CD14-positive monocyte (primary cell): ENCODE measurements at regions not wholly inside any gene's neighbourhood (a gene's known extent, or its start where the extent isn't known, plus 50 kb on each side); places are given as distances from the start of the nearest gene placed in this dataset.

Experiments used
- DNase-seq, 3 donors: peaks; one replicate each; pipeline ENCODE4 v3.0.0-alpha.2; 2011 to 2022
- H2AFZ ChIP-seq: 2 replicates; pipeline ENCODE4 v1.6.0; 2012; ENCODE audit warnings: mild to moderate bottlenecking, low read depth, low read length, inconsistent platforms; ENCODE audit not compliant: insufficient read depth, poor library complexity, severe bottlenecking
- H3K27ac ChIP-seq, 2 donors: 1 replicate in 1 of 2; 2 replicates in 1 of 2; pipeline ENCODE4 v1.5.1; 2012 to 2013; ENCODE audit warnings: low read length in 2 of 2, control low read depth in 1 of 2, inconsistent platforms in 1 of 2, low read depth in 1 of 2, mild to moderate bottlenecking in 1 of 2
- H3K27me3 ChIP-seq, 2 donors: one replicate each; pipeline versions ENCODE4 v1.6.0 to v1.6.1; 2011 to 2013; ENCODE audit warnings: low read length in 2 of 2; ENCODE audit not compliant: control insufficient read depth in 2 of 2, insufficient read depth in 2 of 2
- H3K36me3 ChIP-seq, 2 donors: replicated peaks in 1 of 2; 1 replicate in 1 of 2; 2 replicates in 1 of 2; pipeline versions ENCODE4 v1.5.1 to v1.6.1; 2012 to 2013; ENCODE audit warnings: low read length in 2 of 2, control low read depth in 1 of 2, inconsistent platforms in 1 of 2, mild to moderate bottlenecking in 1 of 2; ENCODE audit not compliant: insufficient read depth in 2 of 2, control insufficient read depth in 1 of 2
- H3K4me1 ChIP-seq, 2 donors: 1 replicate in 1 of 2; 2 replicates in 1 of 2; pipeline versions ENCODE4 v1.5.1 to v1.6.1; 2012 to 2013; ENCODE audit warnings: low read length in 2 of 2, control low read depth in 1 of 2, inconsistent platforms in 1 of 2, mild to moderate bottlenecking in 1 of 2, moderate library complexity in 1 of 2; ENCODE audit not compliant: insufficient read depth in 2 of 2, control insufficient read depth in 1 of 2
- H3K4me2 ChIP-seq: replicated peaks from 2 replicates; pipeline ENCODE3; 2012; ENCODE audit warnings: low read length, moderate library complexity, mild to moderate bottlenecking; ENCODE audit not compliant: poor library complexity, severe bottlenecking; ENCODE audit errors: extremely low read depth
- H3K4me3 ChIP-seq, 3 experiments: fragments of 200-600 bp in 1 of 3; sonication (generic) in 1 of 3; replicated peaks in 1 of 3; 1 replicate in 2 of 3; 2 replicates in 1 of 3; pipeline ENCODE4 v1.5.1; 2011 to 2013; ENCODE audit warnings: low read length in 3 of 3, mild to moderate bottlenecking in 3 of 3, control low read depth in 2 of 3, low read depth in 2 of 3, inconsistent platforms in 1 of 3, moderate library complexity in 1 of 3
- H3K79me2 ChIP-seq: 2 replicates; pipeline ENCODE4 v1.6.0; 2012; ENCODE audit warnings: mild to moderate bottlenecking, control low read depth, inconsistent platforms, low read length, moderate library complexity; ENCODE audit not compliant: insufficient read depth
- H3K9ac ChIP-seq: 2 replicates; pipeline ENCODE4 v1.6.0; 2017; ENCODE audit warnings: low read length, mild to moderate bottlenecking; ENCODE audit not compliant: insufficient read depth, poor library complexity, severe bottlenecking
- H3K9me3 ChIP-seq, 2 donors: replicated peaks in 1 of 2; 1 replicate in 1 of 2; 2 replicates in 1 of 2; pipeline versions ENCODE4 v1.5.1 to v1.6.1; 2012 to 2013; ENCODE audit warnings: low read length in 2 of 2, control low read depth in 1 of 2; ENCODE audit not compliant: control insufficient read depth in 1 of 2, insufficient read depth in 1 of 2
- H4K20me1 ChIP-seq: 2 replicates; pipeline ENCODE4 v1.6.0; 2012; ENCODE audit warnings: mild to moderate bottlenecking, low read length, control low read depth, moderate library complexity; ENCODE audit not compliant: insufficient read depth
- H3K27ac Mint-ChIP-seq, 7 donors: one replicate each; pipeline ENCODE4 v1.8.0; 2020; ENCODE audit warnings: mild to moderate bottlenecking in 7 of 7, mixed read lengths in 7 of 7, moderate library complexity in 6 of 7, inconsistent platforms in 2 of 7
- H3K27me3 Mint-ChIP-seq, 3 donors: one replicate each; pipeline ENCODE4 v1.8.0; 2021 to 2022; ENCODE audit warnings: low read depth in 3 of 3, mild to moderate bottlenecking in 3 of 3, mixed read lengths in 3 of 3, moderate library complexity in 3 of 3, inconsistent platforms in 1 of 3
- H3K36me3 Mint-ChIP-seq, 2 donors: one replicate each; pipeline ENCODE4 v1.8.0; 2020; ENCODE audit warnings: mixed read lengths in 2 of 2, inconsistent platforms in 1 of 2, mild to moderate bottlenecking in 1 of 2
- H3K4me1 Mint-ChIP-seq: one replicate; pipeline ENCODE4 v1.8.0; 2020; ENCODE audit warnings: mild to moderate bottlenecking, mixed read lengths
- H3K4me3 Mint-ChIP-seq, 2 donors: one replicate each; pipeline ENCODE4 v1.8.0; 2020; ENCODE audit warnings: mild to moderate bottlenecking in 2 of 2, mixed read lengths in 2 of 2, moderate library complexity in 1 of 2
- H3K9me3 Mint-ChIP-seq, 7 donors: one replicate each; pipeline ENCODE4 v1.8.0; 2020 to 2022; ENCODE audit warnings: mixed read lengths in 7 of 7, mild to moderate bottlenecking in 6 of 7, moderate library complexity in 6 of 7, inconsistent platforms in 2 of 7
- WGBS: methylation state at CpG from one replicate; pipeline ENCODE4 v1.1.5; 2013; ENCODE audit warnings: missing lambda C conversion rate; ENCODE audit not compliant: insufficient coverage; 5-methylcytosine and 5-hydroxymethylcytosine counted together
- intact Hi-C, 2 donors: fragments of 100-400 bp; cut with micrococcal nuclease; formaldehyde crosslinking; loops; one replicate each; pipeline versions ENCODE4 v1.15.0 to v1.15.1; 2023
- TF ChIP-seq, protein P1 (sequence below): fragments of 200-600 bp; IDR thresholded peaks from one replicate; pipeline ENCODE4 v1.8.0; 2022; ENCODE audit warnings: antibody characterized with exemption, mild to moderate bottlenecking

DNA sequence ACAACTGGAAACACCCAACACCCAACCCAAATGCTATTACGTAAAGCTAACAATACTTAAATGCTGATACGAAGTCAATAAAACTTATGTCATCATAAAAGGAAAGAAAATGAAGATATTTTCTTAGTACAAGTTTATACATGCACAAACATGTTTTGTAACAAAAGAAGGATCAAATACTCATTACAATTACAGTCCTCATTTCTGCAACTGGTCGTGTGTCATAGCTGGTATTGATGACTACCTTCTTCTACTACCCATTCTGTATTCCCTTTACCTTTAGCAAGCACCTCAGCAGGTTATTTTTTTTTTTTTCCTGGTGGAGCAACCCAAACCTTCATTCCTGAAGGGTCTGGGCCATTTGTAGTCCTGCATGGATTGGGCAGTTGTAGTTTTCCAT is 1298.5 kb downstream of the SUCLG1 start:
- no peaks in the 10 kb centered on the region for H3K27me3 ChIP-seq
- WGBS, result no CpG with 5 or more reads among the region's 3 CpGs
- H3K4me2 ChIP-seq, result no peak overlapping the region
- no peak overlapping the region for H3K27ac ChIP-seq
- no peaks in the 10 kb centered on the region for H3K4me1 ChIP-seq
- no peak overlapping the region for H3K4me3 ChIP-seq
- H3K36me3 ChIP-seq, result no peaks in the 10 kb centered on the region
- no peak overlapping the region for H3K4me3 Mint-ChIP-seq
- DNase-seq, result no peak
- no peak overlapping the region for H3K9ac ChIP-seq
- H4K20me1 ChIP-seq, result no peaks in the 10 kb centered on the region
- H3K36me3 Mint-ChIP-seq, result no peaks in the 10 kb centered on the region
- no peaks in the 10 kb centered on the region for H3K27me3 Mint-ChIP-seq
- no peaks in the 10 kb centered on the region for H3K79me2 ChIP-seq
- intact Hi-C loops, result no loop called here
- peak overlapping the region in 1 of 7 donors; percentile 55 for H3K27ac Mint-ChIP-seq
- no peaks in the 10 kb centered on the region for H3K4me1 Mint-ChIP-seq
- H3K9me3 Mint-ChIP-seq, result peaks cover 0 to 18% (median 5%) of the 10 kb centered on the region in 7 donors
- H2AFZ ChIP-seq, result no peak overlapping the region
- TF ChIP-seq, protein P1, sequence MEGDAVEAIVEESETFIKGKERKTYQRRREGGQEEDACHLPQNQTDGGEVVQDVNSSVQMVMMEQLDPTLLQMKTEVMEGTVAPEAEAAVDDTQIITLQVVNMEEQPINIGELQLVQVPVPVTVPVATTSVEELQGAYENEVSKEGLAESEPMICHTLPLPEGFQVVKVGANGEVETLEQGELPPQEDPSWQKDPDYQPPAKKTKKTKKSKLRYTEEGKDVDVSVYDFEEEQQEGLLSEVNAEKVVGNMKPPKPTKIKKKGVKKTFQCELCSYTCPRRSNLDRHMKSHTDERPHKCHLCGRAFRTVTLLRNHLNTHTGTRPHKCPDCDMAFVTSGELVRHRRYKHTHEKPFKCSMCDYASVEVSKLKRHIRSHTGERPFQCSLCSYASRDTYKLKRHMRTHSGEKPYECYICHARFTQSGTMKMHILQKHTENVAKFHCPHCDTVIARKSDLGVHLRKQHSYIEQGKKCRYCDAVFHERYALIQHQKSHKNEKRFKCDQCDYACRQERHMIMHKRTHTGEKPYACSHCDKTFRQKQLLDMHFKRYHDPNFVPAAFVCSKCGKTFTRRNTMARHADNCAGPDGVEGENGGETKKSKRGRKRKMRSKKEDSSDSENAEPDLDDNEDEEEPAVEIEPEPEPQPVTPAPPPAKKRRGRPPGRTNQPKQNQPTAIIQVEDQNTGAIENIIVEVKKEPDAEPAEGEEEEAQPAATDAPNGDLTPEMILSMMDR, result no peak
- peaks cover 0 to 9% of the 10 kb centered on the region in 2 donors for H3K9me3 ChIP-seq

DNA sequence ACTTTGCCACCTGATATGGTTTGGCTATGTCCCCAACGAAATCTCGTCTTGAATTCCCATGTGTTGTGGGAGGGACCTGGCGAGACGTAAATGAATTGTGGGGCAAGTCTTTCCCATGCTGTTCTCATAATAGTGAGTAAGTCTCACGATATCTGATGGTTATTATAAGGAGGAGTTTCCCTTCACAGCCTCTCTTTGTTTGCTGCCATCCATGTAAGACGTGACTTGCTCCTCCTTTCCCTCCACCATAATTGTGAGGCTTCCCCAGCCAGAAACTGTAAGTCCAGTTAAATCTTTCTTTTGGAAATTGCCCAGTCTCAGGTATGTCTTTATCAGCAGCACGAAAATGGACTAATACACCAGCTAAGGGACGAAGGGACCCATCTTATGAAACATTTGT is 1303.3 kb downstream of the SUCLG1 start:
- WGBS, result 80% methylated on average over 1 of the region's 8 CpGs
- H3K27me3 Mint-ChIP-seq, result peaks cover 0 to 4% (median 0%) of the 10 kb centered on the region in 3 donors
- TF ChIP-seq, protein P1, result no peak
- H3K4me3 ChIP-seq, result no peak overlapping the region
- no peak overlapping the region for H3K9ac ChIP-seq
- intact Hi-C loops, result no loop called here
- H3K27ac ChIP-seq, result no peak overlapping the region
- H3K36me3 ChIP-seq, result no peaks in the 10 kb centered on the region
- no peak overlapping the region for H3K4me2 ChIP-seq
- H3K79me2 ChIP-seq, result no peaks in the 10 kb centered on the region
- peaks cover 0 to 9% of the 10 kb centered on the region in 2 donors for H3K9me3 ChIP-seq
- no peak for DNase-seq
- peaks cover 0 to 11% (median 2%) of the 10 kb centered on the region in 7 donors for H3K9me3 Mint-ChIP-seq
- H4K20me1 ChIP-seq, result no peaks in the 10 kb centered on the region
- H3K4me3 Mint-ChIP-seq, result no peak overlapping the region
- H3K4me1 Mint-ChIP-seq, result no peaks in the 10 kb centered on the region
- H3K36me3 Mint-ChIP-seq, result no peaks in the 10 kb centered on the region
- H3K4me1 ChIP-seq, result no peaks in the 10 kb centered on the region
- H2AFZ ChIP-seq, result no peak overlapping the region
- H3K27me3 ChIP-seq, result no peaks in the 10 kb centered on the region
- no peak overlapping the region for H3K27ac Mint-ChIP-seq
